Breast epithelium (tissue), 4 donors: ENCODE measurements at regions not wholly inside any gene's neighbourhood (a gene's known extent, or its start where the extent isn't known, plus 50 kb on each side); places are given as distances from the start of the nearest gene placed in this dataset.

ENCODE experiments used
- DNase-seq, 2 donors: peaks; one replicate each; pipeline ENCODE4 v3.0.0-alpha.2; 2019; ENCODE audit warnings: low spot score in 2 of 2
- H3K27ac ChIP-seq, 2 donors: fragments of 200-600 bp; sonication (generic) in 1 of 2; one replicate each; pipeline ENCODE4 v1.5.1; 2016 to 2019; ENCODE audit warnings: mild to moderate bottlenecking in 1 of 2
- H3K27me3 ChIP-seq, 2 donors: fragments of 200-600 bp; sonication (generic) in 1 of 2; one replicate each; pipeline versions ENCODE4 v1.5.1 to v1.6.0; 2017 to 2019; ENCODE audit warnings: control low read depth in 1 of 2, mild to moderate bottlenecking in 1 of 2
- H3K36me3 ChIP-seq: fragments of 200-600 bp; one replicate; pipeline ENCODE4 v1.5.1; 2019
- H3K4me1 ChIP-seq, 2 donors: fragments of 200-600 bp; sonication (generic); one replicate each; pipeline ENCODE4 v1.5.1; 2016 to 2019; ENCODE audit warnings: control low read depth in 1 of 2
- H3K4me3 ChIP-seq, 3 donors: fragments of 200-600 bp; sonication (generic); 1 replicate in 2 of 3; 2 replicates in 1 of 3; pipeline ENCODE4 v1.5.1; 2016 to 2019; ENCODE audit warnings: mild to moderate bottlenecking in 3 of 3, moderate library complexity in 2 of 3
- H3K9me3 ChIP-seq, 2 donors: fragments of 200-600 bp; sonication (generic) in 1 of 2; one replicate each; pipeline ENCODE4 v1.5.1; 2016 to 2019; ENCODE audit warnings: control low read depth in 1 of 2
- POLR2A ChIP-seq: fragments of 450-650 bp; IDR thresholded peaks from one replicate; pipeline ENCODE4 v1.6.1; 2016; ENCODE audit warnings: antibody characterized with exemption, mild to moderate bottlenecking, moderate library complexity
- POLR2AphosphoS5 ChIP-seq, 3 donors: sonication (generic); formaldehyde crosslinking; IDR thresholded peaks; one replicate each; pipeline ENCODE4 v1.6.1; 2017; ENCODE audit warnings: antibody characterized with exemption in 3 of 3
- intact Hi-C: fragments of 100-400 bp; cut with DNase I; formaldehyde crosslinking; loops from one replicate; pipeline ENCODE4 v1.15.1; 2023; ENCODE audit warnings: low total_unique reads
- TF ChIP-seq, protein P1 (sequence below), 3 donors: fragments of 450-650 bp; IDR thresholded peaks; one replicate each; pipeline ENCODE4 v1.5.1; 2016 to 2017; ENCODE audit warnings: antibody characterized with exemption in 3 of 3, mild to moderate bottlenecking in 3 of 3, moderate library complexity in 3 of 3

DNA sequence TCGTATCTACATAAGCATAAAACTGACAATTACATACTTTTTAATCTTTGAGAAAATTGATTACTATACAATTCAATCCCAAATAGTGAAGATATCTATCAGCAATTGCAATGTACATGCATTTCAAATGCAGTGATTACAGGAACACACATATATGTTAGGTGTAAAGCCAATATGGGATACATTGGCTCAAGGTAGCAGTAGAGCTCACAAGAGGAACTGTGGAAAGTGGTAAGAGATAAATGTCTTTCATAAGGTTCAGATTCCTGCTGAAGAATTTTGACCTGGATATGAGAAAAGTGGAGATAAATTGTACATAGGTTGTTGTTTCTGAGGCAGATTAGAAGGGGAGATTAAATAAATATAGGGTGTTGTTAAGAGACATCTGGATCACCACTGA lies 1280.5 kb downstream of the OTOL1 start:
- H3K4me3 ChIP-seq, result no peak overlapping the region
- intact Hi-C loops, result no loop called here
- no peaks in the 10 kb centered on the region for H3K4me1 ChIP-seq
- H3K27me3 ChIP-seq, result no peaks in the 10 kb centered on the region
- no peak overlapping the region for H3K27ac ChIP-seq
- H3K36me3 ChIP-seq, result no peaks in the 10 kb centered on the region
- TF ChIP-seq, protein P1, sequence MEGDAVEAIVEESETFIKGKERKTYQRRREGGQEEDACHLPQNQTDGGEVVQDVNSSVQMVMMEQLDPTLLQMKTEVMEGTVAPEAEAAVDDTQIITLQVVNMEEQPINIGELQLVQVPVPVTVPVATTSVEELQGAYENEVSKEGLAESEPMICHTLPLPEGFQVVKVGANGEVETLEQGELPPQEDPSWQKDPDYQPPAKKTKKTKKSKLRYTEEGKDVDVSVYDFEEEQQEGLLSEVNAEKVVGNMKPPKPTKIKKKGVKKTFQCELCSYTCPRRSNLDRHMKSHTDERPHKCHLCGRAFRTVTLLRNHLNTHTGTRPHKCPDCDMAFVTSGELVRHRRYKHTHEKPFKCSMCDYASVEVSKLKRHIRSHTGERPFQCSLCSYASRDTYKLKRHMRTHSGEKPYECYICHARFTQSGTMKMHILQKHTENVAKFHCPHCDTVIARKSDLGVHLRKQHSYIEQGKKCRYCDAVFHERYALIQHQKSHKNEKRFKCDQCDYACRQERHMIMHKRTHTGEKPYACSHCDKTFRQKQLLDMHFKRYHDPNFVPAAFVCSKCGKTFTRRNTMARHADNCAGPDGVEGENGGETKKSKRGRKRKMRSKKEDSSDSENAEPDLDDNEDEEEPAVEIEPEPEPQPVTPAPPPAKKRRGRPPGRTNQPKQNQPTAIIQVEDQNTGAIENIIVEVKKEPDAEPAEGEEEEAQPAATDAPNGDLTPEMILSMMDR (IDR thresholded peaks at IDR 0.05), result no peak
- TF ChIP-seq POLR2AphosphoS5 (IDR thresholded peaks at IDR 0.05) (no peak), POLR2A (no peak)
- no peaks in the 10 kb centered on the region for H3K9me3 ChIP-seq
- no peak for DNase-seq

- DNase-seq, result no peak
- no peaks in the 10 kb centered on the region for H3K4me1 ChIP-seq
- H3K9me3 ChIP-seq, result no peaks in the 10 kb centered on the region
- intact Hi-C loops, result no loop called here
- H3K36me3 ChIP-seq, result no peaks in the 10 kb centered on the region
- no peaks in the 10 kb centered on the region for H3K27me3 ChIP-seq
- H3K4me3 ChIP-seq, result no peak overlapping the region
- TF ChIP-seq, protein P1 (IDR thresholded peaks at IDR 0.05), result no peak
- no peak for TF ChIP-seq POLR2AphosphoS5 (IDR thresholded peaks at IDR 0.05)
- no peak for TF ChIP-seq POLR2A
- no peak overlapping the region for H3K27ac ChIP-seq
These were observed 1283.7 kb downstream of the OTOL1 start for GRCh38 chr3:162780313-162780712.

DNA sequence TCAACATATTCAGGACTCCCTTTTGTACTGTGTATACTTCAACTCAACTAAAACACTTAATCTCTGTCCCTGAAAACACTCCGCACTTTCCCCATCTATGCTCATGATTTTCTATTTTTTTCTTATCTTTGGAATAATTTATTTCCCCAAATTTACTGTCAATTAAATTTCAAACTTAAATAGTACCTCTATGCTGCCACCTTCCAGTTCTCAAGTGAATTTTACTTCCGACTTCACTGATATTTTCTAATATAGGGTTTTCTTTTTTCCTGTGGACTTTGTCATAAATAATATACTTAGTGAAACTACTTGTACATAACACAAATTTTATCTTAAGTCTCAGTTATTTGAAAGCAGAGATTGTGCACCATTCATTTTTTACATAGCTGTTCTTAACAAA lies 1303.3 kb downstream of the OTOL1 start:
- Histone ChIP-seq H3K4me3 (no peak overlapping the region), H3K27ac (no peak overlapping the region), H3K27me3 (no peaks in the 10 kb centered on the region), H3K4me1 (no peaks in the 10 kb centered on the region), H3K9me3 (no peaks in the 10 kb centered on the region), H3K36me3 (no peaks in the 10 kb centered on the region)
- TF ChIP-seq, protein P1 (IDR thresholded peaks at IDR 0.05), result no peak
- TF ChIP-seq POLR2AphosphoS5 (IDR thresholded peaks at IDR 0.05) (no peak), POLR2A (no peak)
- intact Hi-C loops, result no loop called here
- no peak for DNase-seq

GRCh38 chr3:162802228-162802965 lies 1305.8 kb downstream of the OTOL1 start:
- no peak for DNase-seq

GRCh38 chr3:162810776-162811175 lies 1314.2 kb downstream of the OTOL1 start:
- no peak overlapping the region for H3K27ac ChIP-seq
- no peak for DNase-seq
- TF ChIP-seq POLR2AphosphoS5 (IDR thresholded peaks at IDR 0.05), result no peak
- TF ChIP-seq POLR2A, result no peak
- TF ChIP-seq, protein P1 (IDR thresholded peaks at IDR 0.05), result no peak
- intact Hi-C loops, result no loop called here
- no peaks in the 10 kb centered on the region for H3K4me1 ChIP-seq
- H3K36me3 ChIP-seq, result no peaks in the 10 kb centered on the region
- no peaks in the 10 kb centered on the region for H3K27me3 ChIP-seq
- no peaks in the 10 kb centered on the region for H3K9me3 ChIP-seq
- H3K4me3 ChIP-seq, result no peak overlapping the region

More at GRCh38 chr3:162802228-162802965, 1305.8 kb downstream of the OTOL1 start:
- H3K36me3 ChIP-seq, result no peaks in the 10 kb centered on the region
- no peaks in the 10 kb centered on the region for H3K9me3 ChIP-seq
- H3K27ac ChIP-seq, result no peak overlapping the region
- no peak for TF ChIP-seq POLR2A
- TF ChIP-seq, protein P1 (IDR thresholded peaks at IDR 0.05), result no peak
- TF ChIP-seq POLR2AphosphoS5 (IDR thresholded peaks at IDR 0.05), result no peak
- no peak overlapping the region for H3K4me3 ChIP-seq
- H3K4me1 ChIP-seq, result no peaks in the 10 kb centered on the region
- intact Hi-C loops, result no loop called here
- H3K27me3 ChIP-seq, result no peaks in the 10 kb centered on the region
